Loucy (cell line): ENCODE measurements at regions not wholly inside any gene's neighbourhood (a gene's known extent, or its start where the extent isn't known, plus 50 kb on each side); places are given as distances from the start of the nearest gene placed in this dataset.

ENCODE experiments used
- H2AFZ ChIP-seq: fragments of 200-600 bp; sonication (generic); 2 replicates; pipeline ENCODE4 v1.6.0; 2016; ENCODE audit warnings: antibody characterized with exemption, mild to moderate bottlenecking, low read length, moderate library complexity
- H3F3A ChIP-seq: fragments of 200-600 bp; 2 replicates; pipeline ENCODE4 v1.6.0; 2016; ENCODE audit warnings: antibody characterized with exemption, low read depth, mild to moderate bottlenecking
- H3K27me3 ChIP-seq: fragments of 200-600 bp; sonication (generic); 2 replicates; pipeline ENCODE4 v1.6.1; 2014; ENCODE audit warnings: low read length, mild to moderate bottlenecking; ENCODE audit not compliant: insufficient read depth, poor library complexity, severe bottlenecking
- H3K36me3 ChIP-seq: fragments of 200-600 bp; sonication (generic); 2 replicates; pipeline ENCODE4 v1.6.1; 2016; ENCODE audit warnings: low read length; ENCODE audit not compliant: insufficient read depth
- H3K4me1 ChIP-seq: fragments of 200-600 bp; sonication (generic); 2 replicates; pipeline ENCODE4 v1.5.1; 2014; ENCODE audit warnings: low read length, mild to moderate bottlenecking; ENCODE audit not compliant: insufficient read depth, poor library complexity, severe bottlenecking
- H3K4me2 ChIP-seq: fragments of 200-600 bp; sonication (generic); 2 replicates; pipeline ENCODE4 v1.6.0; 2014; ENCODE audit warnings: antibody characterized with exemption, low read length, low read depth, mild to moderate bottlenecking; ENCODE audit not compliant: poor library complexity, severe bottlenecking
- H3K4me3 ChIP-seq: fragments of 200-600 bp; sonication (generic); 2 replicates; pipeline ENCODE4 v1.5.1; 2014; ENCODE audit warnings: low read length, mild to moderate bottlenecking, mixed read lengths; ENCODE audit not compliant: poor library complexity, severe bottlenecking
- H3K79me2 ChIP-seq: fragments of 200-600 bp; sonication (generic); 2 replicates; pipeline ENCODE4 v1.6.1; 2014; ENCODE audit warnings: low read length; ENCODE audit not compliant: insufficient read depth
- H3K9ac ChIP-seq: fragments of 200-600 bp; sonication (generic); 2 replicates; pipeline ENCODE4 v1.6.0; 2014; ENCODE audit warnings: mild to moderate bottlenecking, low read depth, low read length, moderate library complexity; ENCODE audit not compliant: poor library complexity, severe bottlenecking
- H3K9me2 ChIP-seq: fragments of 200-600 bp; sonication (generic); replicated peaks from 2 replicates; pipeline ENCODE4 v1.6.1; 2016; ENCODE audit warnings: low read depth, low read length, mixed read lengths
- H3K9me3 ChIP-seq: fragments of 200-600 bp; sonication (generic); 2 replicates; pipeline ENCODE4 v1.6.1; 2014; ENCODE audit warnings: mild to moderate bottlenecking, antibody characterized with exemption, low read length, low read depth; ENCODE audit not compliant: insufficient read depth
- H4K20me1 ChIP-seq: fragments of 200-600 bp; sonication (generic); 2 replicates; pipeline ENCODE4 v1.6.0; 2014; ENCODE audit warnings: antibody characterized with exemption, low read length, mild to moderate bottlenecking; ENCODE audit not compliant: insufficient read depth, poor library complexity, severe bottlenecking
- EZH2phosphoT487 ChIP-seq: fragments of 200-600 bp; IDR thresholded peaks from 2 replicates; pipeline ENCODE4 v1.6.1; 2018; ENCODE audit warnings: antibody characterized with exemption, mild to moderate bottlenecking, moderate library complexity, borderline replicate concordance
- TF ChIP-seq, protein P1 (sequence below): fragments of 200-600 bp; sonication (generic); conservative IDR thresholded peaks from 2 replicates; pipeline ENCODE4 v1.5.1; 2014; ENCODE audit warnings: mild to moderate bottlenecking, antibody characterized with exemption, low read length

DNA sequence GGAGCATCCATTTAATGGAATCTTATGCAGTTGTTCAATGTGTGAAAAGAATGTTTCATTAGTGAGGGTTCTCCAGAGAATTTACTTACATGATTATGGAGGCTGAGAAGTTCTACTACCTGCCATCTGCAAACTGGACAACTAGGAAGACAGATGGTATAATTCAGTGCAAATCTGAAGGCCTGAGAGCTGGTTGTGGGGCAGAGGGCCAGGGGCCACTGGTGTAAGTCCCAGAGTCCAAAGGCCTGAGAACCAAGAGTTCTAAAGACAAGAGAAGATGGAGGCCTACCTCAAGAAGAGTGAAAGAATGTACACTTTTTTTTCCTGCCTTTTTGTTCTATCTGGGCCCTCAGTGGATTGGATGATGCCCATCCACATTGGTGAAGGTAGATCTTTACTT, 114.8 kb downstream of the DDX1 start:
- no peak overlapping the region for H3K9ac ChIP-seq
- H3K27me3 ChIP-seq, result no peaks in the 10 kb centered on the region
- H3K36me3 ChIP-seq, result no peaks in the 10 kb centered on the region
- no peak overlapping the region for H3K4me2 ChIP-seq
- H4K20me1 ChIP-seq, result no peaks in the 10 kb centered on the region
- no peaks in the 10 kb centered on the region for H3K4me1 ChIP-seq
- no peaks in the 10 kb centered on the region for H3K79me2 ChIP-seq
- no peaks in the 10 kb centered on the region for H3K9me3 ChIP-seq
- no peak overlapping the region for H3K4me3 ChIP-seq
- no peaks in the 10 kb centered on the region for H3K9me2 ChIP-seq
- H2AFZ ChIP-seq, result no peak overlapping the region
- H3F3A ChIP-seq, result no peaks in the 10 kb centered on the region
- TF ChIP-seq, protein P1, sequence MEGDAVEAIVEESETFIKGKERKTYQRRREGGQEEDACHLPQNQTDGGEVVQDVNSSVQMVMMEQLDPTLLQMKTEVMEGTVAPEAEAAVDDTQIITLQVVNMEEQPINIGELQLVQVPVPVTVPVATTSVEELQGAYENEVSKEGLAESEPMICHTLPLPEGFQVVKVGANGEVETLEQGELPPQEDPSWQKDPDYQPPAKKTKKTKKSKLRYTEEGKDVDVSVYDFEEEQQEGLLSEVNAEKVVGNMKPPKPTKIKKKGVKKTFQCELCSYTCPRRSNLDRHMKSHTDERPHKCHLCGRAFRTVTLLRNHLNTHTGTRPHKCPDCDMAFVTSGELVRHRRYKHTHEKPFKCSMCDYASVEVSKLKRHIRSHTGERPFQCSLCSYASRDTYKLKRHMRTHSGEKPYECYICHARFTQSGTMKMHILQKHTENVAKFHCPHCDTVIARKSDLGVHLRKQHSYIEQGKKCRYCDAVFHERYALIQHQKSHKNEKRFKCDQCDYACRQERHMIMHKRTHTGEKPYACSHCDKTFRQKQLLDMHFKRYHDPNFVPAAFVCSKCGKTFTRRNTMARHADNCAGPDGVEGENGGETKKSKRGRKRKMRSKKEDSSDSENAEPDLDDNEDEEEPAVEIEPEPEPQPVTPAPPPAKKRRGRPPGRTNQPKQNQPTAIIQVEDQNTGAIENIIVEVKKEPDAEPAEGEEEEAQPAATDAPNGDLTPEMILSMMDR, result no peak
- TF ChIP-seq EZH2phosphoT487, result no peak

DNA sequence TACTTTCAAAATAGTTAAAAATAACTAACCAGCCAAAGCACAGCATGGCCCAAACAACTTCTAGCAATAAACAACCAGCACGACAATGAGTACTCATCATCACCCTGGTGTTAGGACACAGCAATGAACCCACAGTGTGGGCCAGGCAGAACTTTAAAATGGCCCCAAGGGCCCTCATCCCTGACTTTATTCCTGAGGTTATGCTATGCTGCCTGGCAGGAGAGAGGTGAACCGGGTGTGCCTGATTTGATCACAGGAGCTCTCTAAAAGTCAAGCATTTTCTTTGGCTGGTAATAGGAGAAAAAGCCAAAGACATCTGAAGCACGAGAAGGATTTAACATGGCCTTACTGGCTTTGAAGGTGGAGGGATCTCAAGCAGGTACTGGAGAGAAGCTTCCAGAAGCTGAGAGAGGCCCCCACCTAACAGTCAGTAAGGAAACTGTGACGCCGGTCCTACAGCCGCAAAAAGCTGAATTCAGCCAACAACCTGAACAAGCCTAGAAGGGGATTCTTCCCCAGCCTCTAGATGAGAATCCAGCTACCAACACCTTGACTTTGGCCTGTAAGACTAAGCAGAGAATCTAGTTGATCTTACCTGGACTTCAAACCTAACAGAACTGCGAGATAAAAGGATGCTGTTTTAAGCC, 115.4 kb downstream of the DDX1 start:
- Histone ChIP-seq H4K20me1 (no peaks in the 10 kb centered on the region), H3K4me3 (no peak overlapping the region), H3K27me3 (no peaks in the 10 kb centered on the region), H2AFZ (no peak overlapping the region), H3K9me3 (no peaks in the 10 kb centered on the region), H3K36me3 (no peaks in the 10 kb centered on the region), H3K79me2 (no peaks in the 10 kb centered on the region), H3F3A (no peaks in the 10 kb centered on the region), H3K4me2 (no peak overlapping the region), H3K9ac (no peak overlapping the region), H3K4me1 (no peaks in the 10 kb centered on the region), H3K9me2 (no peaks in the 10 kb centered on the region)
- TF ChIP-seq, protein P1, result no peak
- no peak for TF ChIP-seq EZH2phosphoT487

DNA sequence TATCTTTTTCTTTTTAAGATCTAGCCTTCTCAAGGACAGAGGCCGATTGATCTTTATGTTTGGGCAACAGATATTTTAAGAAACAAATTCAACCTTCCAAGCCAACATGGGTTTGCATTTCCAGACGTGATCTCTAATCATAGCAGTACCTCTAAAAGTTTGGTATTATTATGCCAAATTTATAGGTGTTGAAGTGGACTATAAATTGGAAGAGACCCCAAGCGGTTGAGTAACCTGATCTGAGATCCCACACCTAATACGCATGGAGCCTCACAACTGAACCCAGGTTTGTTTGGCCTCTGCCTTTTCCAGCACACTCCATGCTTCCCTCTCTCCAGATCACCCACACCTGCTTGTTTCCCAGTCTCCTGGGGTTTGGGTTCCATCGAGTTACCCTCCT, 116.5 kb downstream of the DDX1 start:
- Histone ChIP-seq H3K27me3 (no peaks in the 10 kb centered on the region), H3F3A (no peaks in the 10 kb centered on the region), H3K36me3 (no peaks in the 10 kb centered on the region), H3K4me1 (no peaks in the 10 kb centered on the region), H4K20me1 (no peaks in the 10 kb centered on the region), H3K9ac (no peak overlapping the region), H3K79me2 (no peaks in the 10 kb centered on the region), H2AFZ (no peak overlapping the region), H3K9me2 (no peaks in the 10 kb centered on the region), H3K4me2 (no peak overlapping the region), H3K4me3 (no peak overlapping the region), H3K9me3 (no peaks in the 10 kb centered on the region)
- TF ChIP-seq, protein P1, result no peak
